ENCODE measurements at regions not wholly inside any gene's neighbourhood (a gene's known extent, or its start where the extent isn't known, plus 50 kb on each side); places are given as distances from the start of the nearest gene placed in this dataset.

DNA sequence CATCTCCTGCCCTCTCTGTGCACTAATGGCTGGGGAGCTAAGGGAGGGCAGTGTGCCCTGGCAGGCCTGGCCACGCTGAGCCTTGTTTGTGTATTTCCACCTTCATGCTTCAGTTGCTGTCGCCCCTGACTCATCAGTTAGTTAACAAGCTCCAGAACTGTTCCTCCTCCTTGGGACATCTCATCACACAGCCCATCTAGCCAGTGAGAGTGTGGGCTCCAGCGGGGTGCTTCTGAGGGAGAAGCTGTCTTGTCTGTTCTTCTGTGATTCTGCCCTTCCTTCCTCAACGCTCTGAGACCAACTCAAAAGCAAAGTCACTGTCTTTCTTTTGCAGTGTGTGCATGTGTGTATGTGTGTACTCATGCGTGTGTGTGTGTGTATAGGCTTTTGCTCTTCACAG is 58.3 kb upstream of the CPEB4 start (continued):
- TF ChIP-seq, protein P1, sequence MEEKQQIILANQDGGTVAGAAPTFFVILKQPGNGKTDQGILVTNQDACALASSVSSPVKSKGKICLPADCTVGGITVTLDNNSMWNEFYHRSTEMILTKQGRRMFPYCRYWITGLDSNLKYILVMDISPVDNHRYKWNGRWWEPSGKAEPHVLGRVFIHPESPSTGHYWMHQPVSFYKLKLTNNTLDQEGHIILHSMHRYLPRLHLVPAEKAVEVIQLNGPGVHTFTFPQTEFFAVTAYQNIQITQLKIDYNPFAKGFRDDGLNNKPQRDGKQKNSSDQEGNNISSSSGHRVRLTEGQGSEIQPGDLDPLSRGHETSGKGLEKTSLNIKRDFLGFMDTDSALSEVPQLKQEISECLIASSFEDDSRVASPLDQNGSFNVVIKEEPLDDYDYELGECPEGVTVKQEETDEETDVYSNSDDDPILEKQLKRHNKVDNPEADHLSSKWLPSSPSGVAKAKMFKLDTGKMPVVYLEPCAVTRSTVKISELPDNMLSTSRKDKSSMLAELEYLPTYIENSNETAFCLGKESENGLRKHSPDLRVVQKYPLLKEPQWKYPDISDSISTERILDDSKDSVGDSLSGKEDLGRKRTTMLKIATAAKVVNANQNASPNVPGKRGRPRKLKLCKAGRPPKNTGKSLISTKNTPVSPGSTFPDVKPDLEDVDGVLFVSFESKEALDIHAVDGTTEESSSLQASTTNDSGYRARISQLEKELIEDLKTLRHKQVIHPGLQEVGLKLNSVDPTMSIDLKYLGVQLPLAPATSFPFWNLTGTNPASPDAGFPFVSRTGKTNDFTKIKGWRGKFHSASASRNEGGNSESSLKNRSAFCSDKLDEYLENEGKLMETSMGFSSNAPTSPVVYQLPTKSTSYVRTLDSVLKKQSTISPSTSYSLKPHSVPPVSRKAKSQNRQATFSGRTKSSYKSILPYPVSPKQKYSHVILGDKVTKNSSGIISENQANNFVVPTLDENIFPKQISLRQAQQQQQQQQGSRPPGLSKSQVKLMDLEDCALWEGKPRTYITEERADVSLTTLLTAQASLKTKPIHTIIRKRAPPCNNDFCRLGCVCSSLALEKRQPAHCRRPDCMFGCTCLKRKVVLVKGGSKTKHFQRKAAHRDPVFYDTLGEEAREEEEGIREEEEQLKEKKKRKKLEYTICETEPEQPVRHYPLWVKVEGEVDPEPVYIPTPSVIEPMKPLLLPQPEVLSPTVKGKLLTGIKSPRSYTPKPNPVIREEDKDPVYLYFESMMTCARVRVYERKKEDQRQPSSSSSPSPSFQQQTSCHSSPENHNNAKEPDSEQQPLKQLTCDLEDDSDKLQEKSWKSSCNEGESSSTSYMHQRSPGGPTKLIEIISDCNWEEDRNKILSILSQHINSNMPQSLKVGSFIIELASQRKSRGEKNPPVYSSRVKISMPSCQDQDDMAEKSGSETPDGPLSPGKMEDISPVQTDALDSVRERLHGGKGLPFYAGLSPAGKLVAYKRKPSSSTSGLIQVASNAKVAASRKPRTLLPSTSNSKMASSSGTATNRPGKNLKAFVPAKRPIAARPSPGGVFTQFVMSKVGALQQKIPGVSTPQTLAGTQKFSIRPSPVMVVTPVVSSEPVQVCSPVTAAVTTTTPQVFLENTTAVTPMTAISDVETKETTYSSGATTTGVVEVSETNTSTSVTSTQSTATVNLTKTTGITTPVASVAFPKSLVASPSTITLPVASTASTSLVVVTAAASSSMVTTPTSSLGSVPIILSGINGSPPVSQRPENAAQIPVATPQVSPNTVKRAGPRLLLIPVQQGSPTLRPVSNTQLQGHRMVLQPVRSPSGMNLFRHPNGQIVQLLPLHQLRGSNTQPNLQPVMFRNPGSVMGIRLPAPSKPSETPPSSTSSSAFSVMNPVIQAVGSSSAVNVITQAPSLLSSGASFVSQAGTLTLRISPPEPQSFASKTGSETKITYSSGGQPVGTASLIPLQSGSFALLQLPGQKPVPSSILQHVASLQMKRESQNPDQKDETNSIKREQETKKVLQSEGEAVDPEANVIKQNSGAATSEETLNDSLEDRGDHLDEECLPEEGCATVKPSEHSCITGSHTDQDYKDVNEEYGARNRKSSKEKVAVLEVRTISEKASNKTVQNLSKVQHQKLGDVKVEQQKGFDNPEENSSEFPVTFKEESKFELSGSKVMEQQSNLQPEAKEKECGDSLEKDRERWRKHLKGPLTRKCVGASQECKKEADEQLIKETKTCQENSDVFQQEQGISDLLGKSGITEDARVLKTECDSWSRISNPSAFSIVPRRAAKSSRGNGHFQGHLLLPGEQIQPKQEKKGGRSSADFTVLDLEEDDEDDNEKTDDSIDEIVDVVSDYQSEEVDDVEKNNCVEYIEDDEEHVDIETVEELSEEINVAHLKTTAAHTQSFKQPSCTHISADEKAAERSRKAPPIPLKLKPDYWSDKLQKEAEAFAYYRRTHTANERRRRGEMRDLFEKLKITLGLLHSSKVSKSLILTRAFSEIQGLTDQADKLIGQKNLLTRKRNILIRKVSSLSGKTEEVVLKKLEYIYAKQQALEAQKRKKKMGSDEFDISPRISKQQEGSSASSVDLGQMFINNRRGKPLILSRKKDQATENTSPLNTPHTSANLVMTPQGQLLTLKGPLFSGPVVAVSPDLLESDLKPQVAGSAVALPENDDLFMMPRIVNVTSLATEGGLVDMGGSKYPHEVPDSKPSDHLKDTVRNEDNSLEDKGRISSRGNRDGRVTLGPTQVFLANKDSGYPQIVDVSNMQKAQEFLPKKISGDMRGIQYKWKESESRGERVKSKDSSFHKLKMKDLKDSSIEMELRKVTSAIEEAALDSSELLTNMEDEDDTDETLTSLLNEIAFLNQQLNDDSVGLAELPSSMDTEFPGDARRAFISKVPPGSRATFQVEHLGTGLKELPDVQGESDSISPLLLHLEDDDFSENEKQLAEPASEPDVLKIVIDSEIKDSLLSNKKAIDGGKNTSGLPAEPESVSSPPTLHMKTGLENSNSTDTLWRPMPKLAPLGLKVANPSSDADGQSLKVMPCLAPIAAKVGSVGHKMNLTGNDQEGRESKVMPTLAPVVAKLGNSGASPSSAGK (IDR thresholded peaks at IDR 0.05) = peak; percentile 49; the same call in 1 of the 2 replicates
- peak; percentile 28; the same call in 1 of the 2 replicates for TF ChIP-seq TCF3 (CRISPR knock-in tag; IDR thresholded peaks at IDR 0.05)
- no peak for TF ChIP-seq ERF (CRISPR knock-in tag; IDR thresholded peaks at IDR 0.05)
- TF ChIP-seq, protein P2, sequence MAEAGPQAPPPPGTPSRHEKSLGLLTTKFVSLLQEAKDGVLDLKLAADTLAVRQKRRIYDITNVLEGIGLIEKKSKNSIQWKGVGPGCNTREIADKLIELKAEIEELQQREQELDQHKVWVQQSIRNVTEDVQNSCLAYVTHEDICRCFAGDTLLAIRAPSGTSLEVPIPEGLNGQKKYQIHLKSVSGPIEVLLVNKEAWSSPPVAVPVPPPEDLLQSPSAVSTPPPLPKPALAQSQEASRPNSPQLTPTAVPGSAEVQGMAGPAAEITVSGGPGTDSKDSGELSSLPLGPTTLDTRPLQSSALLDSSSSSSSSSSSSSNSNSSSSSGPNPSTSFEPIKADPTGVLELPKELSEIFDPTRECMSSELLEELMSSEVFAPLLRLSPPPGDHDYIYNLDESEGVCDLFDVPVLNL (CRISPR knock-in tag; IDR thresholded peaks at IDR 0.05; ENCODE audit: low read depth) = no peak
- TF ChIP-seq PTTG1 (tag; IDR thresholded peaks at IDR 0.05; ENCODE audit: low read depth) = no peak
- TF ChIP-seq CC2D1A (IDR thresholded peaks at IDR 0.05) = no peak
- TF ChIP-seq NFE2 (IDR thresholded peaks at IDR 0.05; ENCODE audit: low read depth) = 0 out of 2 replicates have a peak, but pooled peaks have one; percentile 18
- TF ChIP-seq SMARCA4 (IDR thresholded peaks at IDR 0.05) = 0 out of 2 replicates have a peak, but pooled peaks have one; percentile 16
- peak; percentile 53; the same call in 1 of the 2 replicates for TF ChIP-seq ZNF316 (IDR thresholded peaks at IDR 0.05)
- 0 out of 2 replicates have a peak, but pooled peaks have one; percentile 4 for TF ChIP-seq C11orf30 (IDR thresholded peaks at IDR 0.05; ENCODE audit: low read depth)
- TF ChIP-seq, protein P3, sequence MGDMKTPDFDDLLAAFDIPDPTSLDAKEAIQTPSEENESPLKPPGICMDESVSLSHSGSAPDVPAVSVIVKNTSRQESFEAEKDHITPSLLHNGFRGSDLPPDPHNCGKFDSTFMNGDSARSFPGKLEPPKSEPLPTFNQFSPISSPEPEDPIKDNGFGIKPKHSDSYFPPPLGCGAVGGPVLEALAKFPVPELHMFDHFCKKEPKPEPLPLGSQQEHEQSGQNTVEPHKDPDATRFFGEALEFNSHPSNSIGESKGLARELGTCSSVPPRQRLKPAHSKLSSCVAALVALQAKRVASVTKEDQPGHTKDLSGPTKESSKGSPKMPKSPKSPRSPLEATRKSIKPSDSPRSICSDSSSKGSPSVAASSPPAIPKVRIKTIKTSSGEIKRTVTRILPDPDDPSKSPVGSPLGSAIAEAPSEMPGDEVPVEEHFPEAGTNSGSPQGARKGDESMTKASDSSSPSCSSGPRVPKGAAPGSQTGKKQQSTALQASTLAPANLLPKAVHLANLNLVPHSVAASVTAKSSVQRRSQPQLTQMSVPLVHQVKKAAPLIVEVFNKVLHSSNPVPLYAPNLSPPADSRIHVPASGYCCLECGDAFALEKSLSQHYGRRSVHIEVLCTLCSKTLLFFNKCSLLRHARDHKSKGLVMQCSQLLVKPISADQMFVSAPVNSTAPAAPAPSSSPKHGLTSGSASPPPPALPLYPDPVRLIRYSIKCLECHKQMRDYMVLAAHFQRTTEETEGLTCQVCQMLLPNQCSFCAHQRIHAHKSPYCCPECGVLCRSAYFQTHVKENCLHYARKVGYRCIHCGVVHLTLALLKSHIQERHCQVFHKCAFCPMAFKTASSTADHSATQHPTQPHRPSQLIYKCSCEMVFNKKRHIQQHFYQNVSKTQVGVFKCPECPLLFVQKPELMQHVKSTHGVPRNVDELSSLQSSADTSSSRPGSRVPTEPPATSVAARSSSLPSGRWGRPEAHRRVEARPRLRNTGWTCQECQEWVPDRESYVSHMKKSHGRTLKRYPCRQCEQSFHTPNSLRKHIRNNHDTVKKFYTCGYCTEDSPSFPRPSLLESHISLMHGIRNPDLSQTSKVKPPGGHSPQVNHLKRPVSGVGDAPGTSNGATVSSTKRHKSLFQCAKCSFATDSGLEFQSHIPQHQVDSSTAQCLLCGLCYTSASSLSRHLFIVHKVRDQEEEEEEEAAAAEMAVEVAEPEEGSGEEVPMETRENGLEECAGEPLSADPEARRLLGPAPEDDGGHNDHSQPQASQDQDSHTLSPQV (IDR thresholded peaks at IDR 0.05) = peak; percentile 46; the same call in 1 of the 2 replicates
- TF ChIP-seq ZZZ3 (IDR thresholded peaks at IDR 0.05) = no peak
- TF ChIP-seq ZNF644 (tag; IDR thresholded peaks at IDR 0.05; ENCODE audit: low read depth) = no peak

All from K562 (cell line).